ENCODE measurements at regions not wholly inside any gene's neighbourhood (a gene's known extent, or its start where the extent isn't known, plus 50 kb on each side); places are given as distances from the start of the nearest gene placed in this dataset.
"Not testable (repeated sequence)": the region's sequence is repeated elsewhere in the genome, so short reads cannot be mapped to it uniquely, and the experiment has no call there.

DNA sequence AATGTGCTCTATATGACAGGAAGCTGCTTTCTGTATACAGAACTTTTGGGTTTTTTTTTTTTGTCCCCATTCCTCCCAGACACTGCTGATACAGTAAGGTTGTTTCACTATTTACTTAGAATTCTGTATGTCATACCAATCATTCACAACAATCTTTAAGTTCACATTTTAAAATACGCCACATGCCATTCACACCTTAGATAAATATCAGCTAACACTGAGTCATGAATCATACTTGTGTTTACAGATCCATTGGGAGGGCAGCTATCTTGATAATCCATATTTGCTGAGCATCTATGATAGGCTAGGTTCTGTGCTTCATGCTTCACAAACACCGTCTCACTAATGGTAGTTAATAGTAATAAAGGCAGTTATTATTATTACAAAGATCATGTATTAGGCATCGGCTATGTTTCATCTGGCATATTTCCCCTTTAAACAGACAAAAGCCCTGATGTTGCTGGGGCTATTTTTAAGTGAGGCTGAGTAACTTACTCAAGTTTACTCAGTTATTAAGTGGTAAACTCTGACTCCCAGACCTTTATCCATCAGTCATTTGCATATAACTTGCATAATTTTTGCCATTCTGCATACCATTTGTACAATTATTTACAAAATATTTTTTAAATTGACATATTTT, 152.2 kb upstream of the HMHB1 start:
- DNase-seq = no peak

DNA sequence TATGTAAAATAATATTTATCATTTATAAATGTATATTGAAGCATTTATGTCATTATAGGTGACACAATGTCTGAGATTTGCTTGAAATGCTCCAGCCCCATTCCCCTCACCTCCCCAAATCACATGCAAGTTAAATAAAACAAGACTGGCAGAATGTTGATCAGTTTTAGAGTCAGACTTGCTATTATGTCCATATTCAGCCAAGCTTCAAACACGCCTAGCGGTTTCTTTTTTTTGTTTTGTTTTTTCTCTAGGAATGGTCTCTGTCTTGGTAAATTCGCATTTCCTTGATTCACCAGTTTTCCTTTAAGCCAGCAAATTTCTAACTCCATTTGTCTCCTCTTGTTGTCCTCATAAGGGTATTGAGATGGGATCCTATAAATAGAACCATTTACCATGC, 153.0 kb upstream of the HMHB1 start:
- no peak for DNase-seq

DNA sequence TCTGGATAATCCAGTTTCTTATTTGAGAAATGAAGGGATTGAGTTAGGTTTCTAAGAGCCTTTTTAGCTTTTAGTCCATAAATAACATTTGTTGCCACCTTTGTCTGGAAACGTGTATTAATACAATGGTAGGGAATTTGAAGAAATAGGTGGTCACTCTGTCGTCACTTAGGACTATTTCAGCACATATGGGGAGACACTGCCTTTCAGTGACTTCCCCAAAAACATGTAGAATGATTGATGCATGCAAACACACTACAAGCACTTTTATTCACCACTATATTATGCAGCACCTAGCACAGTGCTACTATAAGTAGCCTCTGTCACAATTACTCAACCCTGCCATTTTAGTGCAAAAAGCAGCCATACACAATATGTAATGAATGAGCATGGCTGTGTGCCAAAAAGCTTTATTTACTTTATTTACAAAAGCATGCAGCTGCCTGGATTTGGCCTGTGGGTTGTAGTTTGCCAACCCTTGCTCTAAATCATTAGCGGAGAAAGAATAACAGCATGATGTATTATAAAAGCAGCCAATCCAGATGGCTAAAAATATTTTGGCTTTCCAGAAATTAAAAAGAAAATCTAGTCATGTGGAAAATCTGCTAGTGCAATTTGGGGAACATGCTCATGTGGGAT, 154.2 kb upstream of the HMHB1 start:
- DNase-seq = no peak

DNA sequence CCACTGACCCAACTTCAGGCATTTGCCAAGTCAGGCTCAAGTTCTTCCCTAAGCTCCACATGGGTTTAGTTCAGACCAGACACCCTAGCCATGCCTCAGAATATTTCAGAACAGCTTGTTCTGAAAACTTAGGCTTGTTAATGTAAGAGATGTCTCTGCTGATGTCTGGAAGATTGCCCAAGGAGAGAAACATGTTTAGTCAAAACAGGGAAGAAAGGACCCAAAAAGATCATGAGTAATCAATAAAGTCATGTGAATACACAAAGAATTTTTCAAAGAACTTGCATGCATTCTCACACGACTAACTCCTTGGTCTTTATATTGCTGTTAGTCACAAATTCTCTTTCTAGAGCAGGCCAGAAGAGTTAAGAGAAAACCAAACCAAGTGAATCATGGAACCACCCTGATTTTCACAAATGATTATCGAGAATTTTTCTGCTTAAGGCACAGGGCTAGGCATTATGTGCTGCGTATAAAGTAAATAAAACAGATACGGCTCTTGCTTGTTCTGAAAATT, 158.1 kb upstream of the HMHB1 start:
- DNase-seq = no peak

DNA sequence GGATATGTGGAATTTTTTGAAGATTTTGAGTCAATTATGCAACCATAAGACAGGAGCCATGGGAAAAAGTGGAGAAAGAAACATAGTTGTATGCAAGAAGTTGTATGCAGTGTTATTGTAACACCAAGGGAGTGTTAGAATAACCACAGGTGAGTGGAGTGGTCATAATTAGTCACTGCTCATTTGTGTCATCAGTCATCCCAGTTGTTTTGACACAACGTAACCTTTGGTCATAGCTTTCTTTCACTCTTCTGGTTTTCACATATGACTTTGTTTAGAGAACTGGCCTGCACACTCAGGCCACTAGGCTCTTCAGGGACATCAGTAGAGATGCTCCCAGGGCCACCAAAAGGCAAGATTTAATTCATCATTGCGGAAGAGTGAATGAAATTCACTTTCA, 158.7 kb upstream of the HMHB1 start:
- DNase-seq = no peak

DNA sequence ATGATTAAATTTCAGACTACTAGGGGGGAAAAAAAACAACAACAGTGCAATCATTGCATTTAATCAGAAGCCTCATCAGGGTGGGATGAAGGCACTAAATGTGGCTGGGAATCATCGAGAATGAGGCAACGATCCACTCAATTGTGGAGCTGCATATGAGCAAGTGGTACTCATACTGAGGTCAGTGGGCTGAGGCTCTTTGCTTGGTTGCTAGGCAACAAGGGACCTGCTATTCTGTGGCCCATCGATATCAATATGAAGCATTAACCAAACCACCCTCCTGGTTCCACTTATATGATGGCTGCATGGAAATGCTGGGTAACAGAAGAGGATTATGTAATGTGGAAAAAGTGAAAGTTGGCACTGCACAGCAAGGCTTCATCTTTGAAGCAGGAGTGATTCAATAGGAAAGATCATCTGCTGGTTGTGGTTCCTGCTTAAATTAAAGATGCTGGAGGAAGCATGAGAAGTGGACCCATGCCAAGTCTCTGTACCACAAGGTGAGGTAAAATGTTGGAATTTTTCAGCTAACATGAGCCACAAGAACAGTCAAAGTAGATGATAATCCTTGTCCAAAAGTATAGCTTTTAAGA, 159.8 kb upstream of the HMHB1 start:
- DNase-seq = no peak

DNA sequence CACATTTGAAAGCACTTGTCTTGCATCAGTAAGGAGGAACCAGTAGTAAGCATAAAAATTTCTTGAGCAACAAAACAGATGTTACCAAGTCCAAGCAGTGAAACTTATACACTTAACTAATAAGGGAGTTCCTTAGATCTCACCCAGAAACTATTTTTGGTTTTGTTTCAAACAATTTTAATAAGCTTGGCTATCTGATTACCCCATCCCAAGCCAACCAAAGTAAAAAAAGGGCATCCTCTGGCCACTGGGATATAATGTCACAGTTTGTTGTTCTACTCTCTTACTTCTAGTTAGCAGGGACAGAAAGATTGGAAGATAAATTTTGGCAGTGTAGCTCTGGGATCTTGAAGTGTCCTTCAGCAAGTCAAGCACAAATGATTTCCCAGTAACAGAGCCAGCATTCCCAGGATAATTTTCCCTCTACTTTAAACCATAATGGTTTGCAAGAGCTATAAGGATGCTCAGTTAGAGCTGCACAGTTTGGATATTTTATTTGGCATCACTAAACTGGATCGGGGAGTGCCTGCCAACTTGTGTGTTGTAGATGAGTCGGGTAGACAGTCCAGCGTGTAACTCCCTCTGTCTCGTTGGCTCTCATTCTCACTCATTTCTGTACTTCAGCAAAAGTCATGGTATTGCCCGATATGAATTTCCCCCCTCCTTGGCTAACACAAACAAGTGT, 161.9 kb upstream of the HMHB1 start:
- DNase-seq = no peak

DNA sequence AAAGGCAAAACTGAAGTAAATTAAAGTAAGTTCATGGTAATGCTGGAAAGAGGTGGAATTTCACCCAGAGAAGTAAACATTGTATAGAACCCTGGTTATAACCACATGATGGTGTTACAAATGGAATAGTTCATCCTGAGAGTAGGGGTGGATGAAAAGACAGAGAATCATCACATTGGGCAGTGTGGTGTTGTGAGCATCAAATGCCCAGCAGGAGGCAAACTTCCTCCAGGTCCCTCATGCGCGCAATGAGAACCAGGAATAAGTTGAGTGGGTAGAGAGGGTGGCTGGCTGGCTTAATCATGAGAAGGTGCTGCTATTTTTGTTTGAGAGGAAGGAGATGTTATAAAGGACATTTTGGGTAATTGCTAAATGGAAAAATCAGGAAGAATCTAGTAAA, 163.3 kb upstream of the HMHB1 start:
- no peak for DNase-seq

DNA sequence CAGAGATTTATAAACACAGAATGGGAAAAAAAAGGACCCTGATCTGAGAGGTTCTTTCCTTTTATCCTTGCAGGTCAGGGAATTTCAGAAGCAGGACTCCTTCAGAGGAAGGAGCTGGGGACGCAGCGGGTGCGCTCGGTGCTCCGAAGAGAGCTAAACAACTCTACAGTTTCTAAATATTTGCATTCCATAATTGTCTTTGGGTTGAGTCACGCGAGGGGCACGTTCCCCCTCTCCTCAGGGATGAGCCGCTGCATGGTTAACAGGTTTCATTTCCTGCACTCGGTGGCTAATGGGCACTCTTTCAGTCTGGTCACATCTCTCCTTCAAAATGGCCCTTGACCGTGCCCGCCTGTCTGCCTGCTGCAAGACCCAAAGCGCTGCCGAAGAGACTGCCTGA, 165.0 kb upstream of the HMHB1 start:
- no peak for DNase-seq

DNA sequence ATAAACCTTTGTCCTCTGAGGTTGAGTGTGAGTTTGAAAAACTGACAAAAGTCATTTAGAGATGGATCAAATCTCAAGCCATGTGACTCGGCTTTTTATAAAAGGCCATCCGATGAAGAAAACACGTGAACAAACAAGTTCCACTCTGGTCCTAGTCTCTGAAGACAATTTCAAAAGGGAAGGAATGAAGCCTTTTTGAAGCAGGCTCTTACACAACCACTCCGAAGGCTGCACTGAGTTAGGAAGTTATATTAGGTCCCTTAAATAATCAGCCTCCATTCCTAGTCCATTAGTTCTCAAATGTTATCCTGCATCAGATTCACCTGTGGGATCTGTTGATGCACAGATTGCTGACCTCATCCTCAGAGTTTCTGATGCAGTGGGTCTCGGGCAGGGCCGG, 166.6 kb upstream of the HMHB1 start:
- DNase-seq = no peak

DNA sequence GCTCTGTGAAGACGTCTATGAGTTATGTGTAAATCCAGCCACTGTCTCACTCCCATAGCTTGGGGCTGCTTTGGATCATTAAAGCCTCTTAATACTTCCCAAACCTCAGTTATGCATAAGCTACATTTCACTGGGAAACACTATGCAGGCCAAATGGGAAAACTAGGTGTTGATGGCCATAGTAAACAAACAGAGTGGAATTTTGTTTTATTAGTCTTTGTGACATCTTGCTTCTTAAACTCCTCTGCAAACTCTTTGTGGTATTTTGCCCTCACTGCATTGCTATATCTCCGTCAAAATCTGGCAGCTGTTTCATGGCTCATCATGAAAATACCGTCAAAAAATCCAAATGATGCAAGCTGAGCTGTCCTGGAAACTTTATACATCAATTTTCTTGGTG, 167.2 kb upstream of the HMHB1 start:
- DNase-seq = no peak

DNA sequence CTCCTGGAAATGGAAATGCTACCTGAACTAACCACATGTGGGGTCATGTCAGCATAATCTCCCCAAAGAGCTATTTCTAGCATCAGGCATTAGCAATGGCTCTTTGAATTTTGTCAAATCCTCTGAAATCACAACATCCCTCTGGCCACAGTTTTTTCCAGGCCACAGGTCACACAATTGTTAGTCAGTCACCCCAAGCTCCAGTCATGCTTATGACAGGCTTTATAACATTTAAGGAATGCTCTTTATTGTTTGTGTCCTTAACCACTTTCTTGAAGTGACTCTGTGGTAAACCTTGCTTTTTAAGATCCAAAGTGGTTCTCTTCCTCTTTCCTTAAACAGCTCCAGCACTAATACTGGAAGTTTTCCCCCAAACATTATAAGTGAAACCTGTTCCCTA, 169.2 kb upstream of the HMHB1 start:
- DNase-seq = no peak

DNA sequence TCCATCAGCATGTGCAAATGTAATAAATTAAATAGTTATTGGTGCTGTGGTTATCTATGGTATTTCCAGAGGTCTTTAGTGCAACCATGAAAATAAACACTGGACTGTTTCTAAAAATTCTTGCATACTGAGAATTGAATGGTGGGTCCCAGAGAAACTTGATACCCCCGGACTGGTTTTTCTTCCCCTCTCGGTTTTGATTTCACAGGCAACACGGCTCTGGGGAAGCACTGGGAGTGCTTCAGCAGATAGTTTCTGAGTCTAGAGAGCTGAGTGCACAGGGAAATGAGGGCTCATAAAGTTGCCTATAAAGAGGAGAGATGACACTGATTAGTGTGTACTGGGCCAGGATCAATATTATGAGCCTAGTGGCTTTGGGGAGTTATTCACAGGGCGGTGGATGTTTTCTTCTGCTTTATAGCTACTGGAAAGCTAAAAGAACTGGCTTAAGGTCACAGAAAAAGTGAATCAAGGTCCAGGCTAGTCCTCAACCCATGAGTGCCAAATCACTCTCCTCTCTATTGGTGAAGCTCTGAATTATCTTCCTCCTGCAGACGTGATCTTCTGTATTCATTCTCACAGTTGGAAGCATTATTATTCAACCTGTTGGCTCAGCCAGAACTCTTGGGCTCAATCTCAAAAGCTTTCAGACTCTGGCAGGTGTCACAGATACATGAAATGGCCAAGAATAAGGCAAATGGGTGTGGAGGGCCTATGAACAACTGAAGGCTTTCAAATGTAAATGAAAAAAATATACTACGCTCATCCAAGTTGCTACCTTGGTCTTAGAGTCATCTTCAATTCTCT, 170.2 kb upstream of the HMHB1 start:
- no peak for DNase-seq

DNA sequence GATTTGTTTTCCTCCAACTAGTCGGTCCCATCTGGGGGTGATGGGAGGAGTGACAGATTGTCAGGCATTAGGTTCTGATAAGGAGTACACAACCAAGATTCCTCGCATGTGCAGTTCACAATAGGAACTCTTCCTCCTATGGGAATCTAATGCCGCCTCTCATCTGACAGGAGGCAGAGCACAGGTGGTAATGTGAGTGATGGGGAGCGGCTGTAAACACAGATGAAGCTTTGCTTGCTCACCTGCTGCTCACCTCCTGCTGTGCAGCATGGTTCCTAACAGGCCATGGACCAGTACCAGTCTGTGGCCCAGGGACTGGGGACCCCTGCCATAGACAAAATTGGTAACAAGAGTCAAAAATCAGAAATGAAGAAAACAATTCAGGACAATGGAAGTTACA, 173.3 kb upstream of the HMHB1 start:
- DNase-seq = no peak

DNA sequence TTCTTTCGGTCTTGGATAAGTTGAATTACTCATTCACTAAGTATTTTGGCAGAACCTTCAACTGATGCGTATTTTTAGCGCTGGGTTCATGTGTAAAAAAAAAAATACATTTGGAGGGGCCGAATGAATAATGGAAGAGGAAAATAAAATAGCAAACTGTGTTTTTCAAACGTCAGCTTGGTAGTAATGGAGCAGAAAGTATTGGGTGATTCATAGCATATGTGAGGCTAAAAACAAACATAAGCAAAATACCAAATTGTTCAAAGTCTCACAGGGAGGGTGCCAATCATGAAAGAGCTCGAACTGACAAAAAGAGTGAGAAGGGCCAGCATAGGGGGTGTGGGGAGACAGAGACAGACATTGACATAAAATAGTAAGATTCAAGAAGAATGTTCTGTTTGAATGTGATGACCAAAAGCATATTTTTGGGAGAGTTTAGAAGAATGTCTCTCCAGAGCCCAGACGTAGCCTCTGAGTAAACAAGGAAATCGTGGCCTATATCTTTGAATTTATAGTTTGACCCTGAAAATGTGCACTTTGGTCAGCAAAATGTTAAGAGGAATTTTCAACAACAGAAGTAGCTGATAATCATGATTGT, 174.9 kb upstream of the HMHB1 start:
- DNase-seq = no peak

DNA sequence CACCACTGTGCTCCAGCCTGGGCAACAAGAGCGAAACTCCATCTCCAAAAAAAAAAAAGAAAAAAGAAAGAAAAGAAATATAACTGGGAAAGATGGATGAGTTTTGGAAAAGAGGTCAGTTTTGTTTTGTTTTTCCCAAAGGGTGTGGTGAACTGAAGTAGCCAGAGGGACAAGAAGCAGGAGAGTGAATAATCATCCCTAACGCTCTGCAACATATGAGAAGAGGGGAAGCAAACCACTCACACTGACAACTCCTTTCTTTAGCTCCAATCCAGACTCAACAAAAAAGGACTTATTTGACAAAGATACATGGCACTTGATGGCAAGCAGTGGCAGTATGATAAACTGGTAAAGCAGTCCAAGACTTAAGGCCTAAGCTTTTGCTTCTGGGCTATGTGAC, 176.1 kb upstream of the HMHB1 start:
- no peak for DNase-seq

DNA sequence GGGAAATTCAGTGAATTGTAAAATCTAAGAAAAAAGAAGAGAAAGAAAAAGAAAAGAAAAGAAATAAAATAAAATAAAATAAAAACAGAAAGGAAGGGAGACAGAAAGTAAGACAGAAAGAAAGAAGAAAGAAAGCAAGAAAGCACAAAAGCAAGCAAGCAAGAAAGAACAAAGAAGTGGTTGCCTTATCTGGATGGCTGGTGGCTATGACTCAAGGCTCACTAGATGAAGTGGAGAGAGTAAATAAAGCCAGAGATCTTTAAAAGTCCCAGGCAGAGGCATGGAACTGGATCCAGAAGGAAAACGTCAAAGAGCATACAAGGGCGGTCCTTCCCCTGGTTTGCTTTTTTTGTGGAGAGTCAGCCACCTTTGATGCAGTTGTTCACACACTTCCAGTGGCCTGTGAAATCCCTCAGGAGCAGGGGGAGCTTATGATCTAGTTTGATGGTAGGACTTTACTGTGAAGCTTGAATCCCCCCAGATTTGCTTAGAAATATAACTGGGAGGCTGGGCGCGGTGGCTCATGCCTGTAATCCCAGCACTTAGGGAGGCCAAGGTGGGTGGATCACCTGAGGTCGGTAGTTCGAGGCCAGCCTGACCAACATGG, 176.7 kb upstream of the HMHB1 start:
- no peak for DNase-seq

DNA sequence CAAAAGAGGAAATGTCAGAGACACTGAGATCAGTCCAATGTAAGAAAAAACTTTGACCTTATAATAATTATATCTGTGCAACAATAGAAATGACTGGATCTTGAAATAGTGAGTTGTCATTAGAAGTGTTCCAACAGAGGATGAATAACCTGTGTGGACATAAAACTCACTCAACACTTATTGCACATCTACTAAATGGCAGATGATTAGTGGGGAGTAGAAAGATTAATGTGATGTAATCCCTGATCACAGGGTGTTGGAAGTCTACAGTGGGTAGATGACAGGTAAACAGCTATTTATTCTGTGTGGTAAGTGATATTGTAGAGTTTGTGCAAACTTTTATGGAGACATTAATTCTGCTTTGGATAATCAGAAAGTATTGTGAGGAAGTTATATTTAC, 177.3 kb upstream of the HMHB1 start:
- DNase-seq = no peak

DNA sequence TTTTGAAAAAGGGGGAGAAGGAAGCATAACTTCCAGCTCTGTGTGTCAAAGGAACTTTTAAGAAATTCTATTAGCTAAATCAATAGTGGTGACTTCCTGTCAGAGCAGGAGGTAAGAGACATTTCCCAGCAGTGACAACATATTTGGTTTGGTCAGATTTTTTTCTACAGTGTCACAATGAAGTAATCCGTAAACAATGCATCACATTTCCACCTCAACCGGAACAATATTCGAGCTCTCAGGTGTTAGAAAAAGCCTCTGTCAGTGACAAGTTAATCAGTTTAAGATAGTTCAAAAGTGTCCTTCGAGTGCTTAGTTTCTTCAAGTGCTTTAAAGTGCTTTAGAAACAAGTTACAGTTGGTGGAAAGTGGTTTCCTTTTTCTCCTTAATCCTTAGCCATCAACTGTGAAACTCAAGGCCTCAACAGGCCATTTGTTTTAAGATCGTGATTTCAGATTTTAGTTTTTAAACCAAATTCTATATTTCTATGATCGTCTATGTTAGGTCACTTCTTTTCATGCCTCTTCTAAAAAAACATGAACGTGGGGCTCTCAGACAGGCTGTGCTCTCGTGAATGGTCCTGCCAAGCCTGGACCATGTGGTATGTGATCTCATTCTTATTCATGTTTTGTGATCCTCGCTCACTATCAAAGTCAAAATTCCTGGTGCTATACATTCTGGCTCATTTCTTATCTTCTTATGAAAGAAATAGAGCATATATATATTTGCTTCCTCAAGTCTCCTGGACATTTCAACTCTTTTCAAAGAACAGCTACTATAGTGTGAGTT, 181.9 kb upstream of the HMHB1 start:
- DNase-seq = no peak

DNA sequence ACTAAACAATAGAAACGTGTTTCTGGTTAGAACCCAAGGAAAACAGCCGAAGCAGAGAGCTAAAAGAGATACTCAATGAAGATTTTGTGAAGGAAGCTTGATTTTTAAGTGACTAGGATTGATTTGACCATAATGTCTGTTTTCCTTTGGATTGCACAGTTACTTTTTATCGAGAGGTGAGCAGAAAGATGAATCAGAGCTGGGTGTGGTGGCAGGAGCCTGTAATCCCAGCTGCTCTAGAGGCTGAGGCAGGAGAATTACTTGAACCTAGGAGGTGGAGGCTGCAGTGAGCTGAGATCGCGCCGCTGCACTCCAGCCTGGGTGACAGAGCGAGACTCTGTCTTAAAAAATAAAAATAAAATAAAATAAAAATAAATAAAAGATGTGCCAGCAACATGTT, 186.9 kb upstream of the HMHB1 start:
- not testable (repeated sequence) for DNase-seq

DNA sequence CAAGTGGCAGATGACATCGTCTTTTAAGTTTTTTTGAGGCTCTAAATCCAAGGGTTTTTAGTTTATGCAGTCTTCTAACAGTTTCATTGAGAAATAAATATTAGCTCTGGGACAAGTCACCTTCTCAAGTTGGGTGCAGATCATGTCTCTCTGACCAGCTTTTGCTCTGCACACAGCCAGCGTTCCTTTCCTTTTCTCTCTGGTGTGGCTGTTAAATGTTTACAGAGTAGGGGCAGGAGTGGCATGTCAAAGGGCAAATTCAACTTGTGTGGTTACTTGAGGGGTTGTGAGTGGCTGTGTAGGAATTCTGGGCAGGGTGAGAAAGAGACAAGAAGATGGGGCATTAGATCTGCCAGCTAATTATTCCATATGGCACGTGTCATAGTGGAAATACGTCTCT, 187.5 kb upstream of the HMHB1 start:
- DNase-seq = no peak

Data from central memory CD4-positive, alpha-beta T cell (primary cell).